22Rv1 (cell line): ENCODE measurements at regions not wholly inside any gene's neighbourhood (a gene's known extent, or its start where the extent isn't known, plus 50 kb on each side); places are given as distances from the start of the nearest gene placed in this dataset.

Experiments
- H3K27ac ChIP-seq: fragments of 450-650 bp; 2 replicates; pipeline ENCODE4 v1.5.1; 2017
- CTCF ChIP-seq: fragments of 450-650 bp; IDR thresholded peaks from 2 replicates; pipeline ENCODE4 v1.5.1; 2017; ENCODE audit warnings: mild to moderate bottlenecking
- ZFX ChIP-seq: fragments of 450-650 bp; IDR thresholded peaks from 2 replicates; pipeline ENCODE4 v1.6.1; 2017; ENCODE audit warnings: antibody characterized with exemption, borderline replicate concordance

DNA sequence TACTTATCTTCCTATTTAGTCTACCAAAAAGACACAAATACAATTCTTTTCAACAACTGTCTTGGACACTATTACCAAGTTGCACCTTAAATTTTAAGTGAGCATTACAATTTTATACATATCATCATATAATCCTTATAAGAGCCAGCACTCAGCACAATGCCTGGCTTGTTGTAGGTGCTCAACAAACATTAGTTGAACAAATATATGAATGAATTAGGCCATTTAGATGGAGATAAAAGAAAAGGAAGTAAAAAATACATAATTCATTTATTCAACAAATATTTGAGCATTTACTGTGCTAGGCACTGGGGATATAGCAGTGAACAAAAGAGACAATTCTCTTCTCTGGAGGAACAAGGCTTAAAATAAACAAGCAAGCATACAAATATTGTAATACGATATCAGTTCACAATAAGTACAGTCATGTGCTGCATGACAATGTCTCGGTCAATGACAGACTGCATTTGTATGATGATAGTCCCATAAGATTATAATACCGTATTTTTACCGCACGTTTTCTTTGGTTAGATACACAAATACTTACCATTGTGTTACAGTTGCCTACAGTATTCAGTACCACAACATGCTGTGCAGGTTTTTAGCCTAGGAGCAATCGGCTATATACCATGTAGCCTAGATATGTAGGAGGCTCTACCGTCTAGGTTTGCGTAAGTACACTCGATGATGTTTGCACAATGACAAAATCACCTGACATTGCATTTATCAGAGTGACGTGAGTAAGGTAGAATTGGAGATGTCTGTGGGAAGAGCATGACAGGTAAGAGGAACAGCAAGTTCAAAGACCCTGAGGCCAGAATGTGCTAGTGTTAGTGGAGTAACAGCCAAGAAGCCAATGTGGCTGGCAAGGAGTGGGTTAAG is 86.4 kb upstream of the HS3ST2 start:
- H3K27ac ChIP-seq = peak overlapping the region; percentile 58
- TF ChIP-seq CTCF (no peak), ZFX (no peak)

DNA sequence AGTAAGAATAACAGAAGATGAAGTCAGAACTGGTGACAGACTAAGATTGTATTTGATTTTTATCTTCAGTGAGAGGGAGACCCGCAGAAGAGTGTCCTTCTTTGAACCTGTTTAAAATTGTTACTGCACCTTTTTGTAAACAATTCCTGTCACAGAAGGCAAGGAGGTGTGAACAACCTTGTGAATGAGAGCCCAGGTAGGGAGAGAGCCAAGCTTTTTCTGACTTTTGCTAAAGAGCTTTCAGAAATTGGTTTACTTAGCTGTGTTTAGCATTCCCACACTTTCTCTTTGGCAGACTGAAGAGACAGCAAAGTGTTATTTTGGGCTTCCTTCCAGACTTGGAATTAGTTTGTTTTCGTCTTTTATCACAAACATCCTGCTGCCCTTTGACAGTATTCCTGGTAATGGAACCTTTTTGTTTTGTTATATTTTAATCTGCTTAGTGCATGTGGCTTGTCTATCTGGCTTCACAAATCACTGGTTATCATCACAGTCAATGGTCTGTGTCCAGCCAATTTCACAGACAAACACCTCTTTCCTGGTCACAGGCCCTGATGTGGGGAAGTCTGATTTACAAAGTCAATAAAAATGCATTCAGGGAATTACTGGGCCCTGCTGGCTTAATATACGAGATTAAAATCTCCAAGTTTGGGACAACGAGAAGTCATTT is 85.7 kb upstream of the HS3ST2 start:
- peak overlapping the region; percentile 58 for H3K27ac ChIP-seq
- TF ChIP-seq ZFX = no peak
- TF ChIP-seq CTCF = no peak

DNA sequence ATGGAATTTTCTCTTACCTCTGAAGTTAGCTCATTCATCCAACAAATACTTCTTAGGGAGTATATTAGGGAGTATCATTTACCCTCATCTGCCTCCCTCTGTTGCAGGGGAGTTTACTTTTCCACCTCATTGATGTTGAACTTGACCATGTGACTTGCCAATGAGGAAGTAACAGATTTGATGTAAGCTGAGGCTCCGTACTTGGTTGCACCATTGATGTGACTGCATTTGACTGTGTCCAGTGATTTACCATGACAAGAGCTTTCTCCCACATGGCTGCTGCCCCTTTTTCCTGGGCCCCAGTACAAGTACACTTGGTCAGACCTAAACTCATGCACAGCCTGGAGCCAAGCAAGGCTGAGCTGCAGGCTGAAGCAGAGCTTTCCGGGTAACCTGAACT is 81.6 kb upstream of the HS3ST2 start:
- no peak for TF ChIP-seq CTCF
- no peak for TF ChIP-seq ZFX
- no peak overlapping the region for H3K27ac ChIP-seq

GRCh38 chr16:22732959-22733358 is 81.0 kb upstream of the HS3ST2 start:
- no peak for TF ChIP-seq ZFX
- TF ChIP-seq CTCF = no peak
- H3K27ac ChIP-seq = no peak overlapping the region

DNA sequence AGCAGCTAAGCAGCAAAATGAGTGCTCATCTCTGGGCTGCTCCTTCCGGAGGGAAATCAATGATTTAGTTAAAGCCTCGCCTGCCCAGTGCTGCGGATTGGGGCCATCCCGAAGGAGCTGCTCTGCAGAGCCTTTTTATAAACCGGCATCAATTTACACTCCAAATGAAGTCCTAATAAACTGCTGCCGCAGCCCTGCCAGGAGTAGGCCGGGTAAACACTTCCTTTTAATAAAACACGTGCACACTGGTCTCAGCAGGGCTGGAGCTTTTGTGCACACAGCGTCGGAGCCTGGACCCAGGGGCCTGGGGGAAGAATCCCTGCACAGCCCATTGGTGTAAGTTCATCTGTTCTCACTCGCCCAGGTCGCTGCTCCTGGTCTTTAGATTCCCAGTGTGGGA is 79.6 kb upstream of the HS3ST2 start:
- H3K27ac ChIP-seq = no peak overlapping the region
- TF ChIP-seq ZFX (no peak), CTCF (no peak)

GRCh38 chr16:22736791-22737190 is 77.2 kb upstream of the HS3ST2 start:
- no peak overlapping the region for H3K27ac ChIP-seq
- TF ChIP-seq CTCF (no peak), ZFX (no peak)

GRCh38 chr16:22739077-22739476 is 74.9 kb upstream of the HS3ST2 start:
- TF ChIP-seq CTCF (no peak), ZFX (no peak)
- H3K27ac ChIP-seq = no peak overlapping the region
